GM13976 (cell line): ENCODE measurements at regions not wholly inside any gene's neighbourhood (a gene's known extent, or its start where the extent isn't known, plus 50 kb on each side); places are given as distances from the start of the nearest gene placed in this dataset.

Source experiments
- DNase-seq: peaks from one replicate; pipeline ENCODE4 v3.0.0; 2012; ENCODE audit warnings: low spot score
- in situ Hi-C: fragments of 300-500 bp; cut with MboI; formaldehyde crosslinking; loops from one replicate; pipeline ENCODE4 v1.12.0; 2022; ENCODE audit warnings: low sequenced_read_pairs, mixed read lengths, inconsistent platforms; ENCODE audit not compliant: unreplicated experiment
- TF ChIP-seq, protein P1 (sequence below): IDR thresholded peaks from 2 replicates; pipeline ENCODE4 v1.5.1; 2012; ENCODE audit warnings: borderline replicate concordance, mild to moderate bottlenecking; ENCODE audit not compliant: insufficient read depth; ENCODE audit errors: extremely low read depth, missing control alignments, control extremely low read depth

DNA sequence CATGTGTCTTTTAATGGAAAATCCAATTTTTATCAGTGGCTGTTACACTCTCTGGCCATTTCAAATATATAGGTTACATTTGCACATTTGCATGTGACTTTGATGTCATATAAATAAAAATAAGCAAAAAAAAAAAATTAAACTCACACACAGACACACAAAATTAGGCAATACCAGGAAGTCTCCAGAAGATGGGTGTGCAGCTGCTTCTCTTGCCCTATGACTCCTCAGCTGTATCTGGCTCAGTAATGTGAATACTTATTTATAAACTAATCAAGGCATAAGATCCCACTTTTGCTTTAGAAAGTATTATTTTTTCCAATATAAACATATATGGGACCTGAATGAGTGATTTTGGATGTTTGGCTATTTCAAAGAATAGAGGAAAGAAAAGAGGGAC, 461.1 kb downstream of the LRIG3 start:
- in situ Hi-C loops, result no loop called here
- DNase-seq, result no peak
- TF ChIP-seq, protein P1, sequence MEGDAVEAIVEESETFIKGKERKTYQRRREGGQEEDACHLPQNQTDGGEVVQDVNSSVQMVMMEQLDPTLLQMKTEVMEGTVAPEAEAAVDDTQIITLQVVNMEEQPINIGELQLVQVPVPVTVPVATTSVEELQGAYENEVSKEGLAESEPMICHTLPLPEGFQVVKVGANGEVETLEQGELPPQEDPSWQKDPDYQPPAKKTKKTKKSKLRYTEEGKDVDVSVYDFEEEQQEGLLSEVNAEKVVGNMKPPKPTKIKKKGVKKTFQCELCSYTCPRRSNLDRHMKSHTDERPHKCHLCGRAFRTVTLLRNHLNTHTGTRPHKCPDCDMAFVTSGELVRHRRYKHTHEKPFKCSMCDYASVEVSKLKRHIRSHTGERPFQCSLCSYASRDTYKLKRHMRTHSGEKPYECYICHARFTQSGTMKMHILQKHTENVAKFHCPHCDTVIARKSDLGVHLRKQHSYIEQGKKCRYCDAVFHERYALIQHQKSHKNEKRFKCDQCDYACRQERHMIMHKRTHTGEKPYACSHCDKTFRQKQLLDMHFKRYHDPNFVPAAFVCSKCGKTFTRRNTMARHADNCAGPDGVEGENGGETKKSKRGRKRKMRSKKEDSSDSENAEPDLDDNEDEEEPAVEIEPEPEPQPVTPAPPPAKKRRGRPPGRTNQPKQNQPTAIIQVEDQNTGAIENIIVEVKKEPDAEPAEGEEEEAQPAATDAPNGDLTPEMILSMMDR, result no peak

DNA sequence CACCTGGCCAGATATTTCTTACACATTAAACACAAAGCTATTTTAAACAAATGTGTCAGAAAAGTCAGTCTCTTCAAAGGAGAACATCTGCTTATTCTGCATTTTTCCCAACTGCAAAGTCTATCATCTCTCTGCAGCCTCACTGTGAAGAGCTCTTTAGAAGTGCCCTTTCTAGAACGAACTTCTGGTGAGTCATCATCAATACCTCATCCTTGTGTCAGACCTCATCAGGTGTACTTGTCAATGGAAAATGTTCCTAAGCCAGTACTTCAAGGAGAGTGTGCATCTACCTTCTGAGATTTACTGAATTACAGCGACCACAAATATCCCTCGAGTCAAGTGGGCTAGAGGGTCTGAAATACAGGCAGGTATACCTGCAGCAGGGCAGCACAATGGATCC, 457.3 kb downstream of the LRIG3 start:
- DNase-seq, result no peak
- TF ChIP-seq, protein P1, result no peak
- in situ Hi-C loops, result no loop called here

DNA sequence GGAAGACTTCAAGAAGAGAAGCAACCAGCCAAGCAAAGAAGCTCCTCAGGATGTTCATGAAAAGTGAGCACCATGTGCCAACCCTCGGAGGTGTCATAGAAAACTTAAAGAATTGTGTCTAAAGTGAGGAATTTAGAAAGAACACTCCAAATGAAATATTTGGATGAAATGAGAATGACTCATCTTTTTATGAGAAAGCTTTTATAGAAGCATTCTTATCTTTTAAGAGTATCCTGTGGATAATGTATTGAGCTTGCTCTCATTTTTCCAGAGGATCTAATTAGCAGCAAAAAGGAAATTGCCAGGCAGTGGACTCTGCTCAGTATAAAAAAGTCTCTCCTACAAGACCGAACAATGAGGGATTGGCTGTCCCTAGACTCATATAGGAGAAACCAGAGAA, 454.9 kb downstream of the LRIG3 start:
- in situ Hi-C loops, result no loop called here
- TF ChIP-seq, protein P1, result no peak
- no peak for DNase-seq

DNA sequence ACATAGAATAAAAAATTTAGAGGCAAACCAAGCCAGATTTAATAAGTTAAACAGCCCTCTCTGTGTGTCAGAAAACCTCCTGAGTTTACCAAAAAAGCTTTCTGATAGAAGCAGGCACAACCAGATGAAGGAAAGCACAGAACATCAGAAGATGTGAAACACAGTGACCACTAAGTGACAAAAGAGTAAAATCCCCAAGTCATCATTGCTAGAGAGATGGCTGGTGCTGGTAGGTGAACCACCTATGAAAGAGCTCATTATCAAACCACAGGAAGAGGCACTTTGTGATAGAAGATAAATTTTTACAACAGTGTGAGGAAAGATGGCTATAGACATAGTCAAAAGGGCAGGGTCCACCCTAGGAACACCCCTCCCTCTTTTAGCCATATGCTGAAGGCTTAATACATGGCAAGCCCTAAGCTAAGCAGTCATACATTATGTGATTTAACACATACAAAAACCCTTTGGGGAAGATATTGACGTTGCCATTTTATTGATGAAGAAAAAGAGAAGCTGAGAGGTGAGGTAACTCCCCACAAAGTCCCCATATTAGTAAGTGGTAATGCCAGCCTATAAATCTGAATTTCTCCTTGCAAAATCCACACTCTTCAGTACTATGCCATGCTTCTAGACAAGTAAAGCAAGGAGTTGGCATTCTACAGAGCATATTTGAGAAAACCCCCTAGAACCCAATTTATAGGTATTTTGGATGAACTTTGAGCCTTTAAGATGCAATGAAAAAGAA, 449.9 kb downstream of the LRIG3 start:
- no peak for DNase-seq
- TF ChIP-seq, protein P1, result no peak
- in situ Hi-C loops, result no loop called here

DNA sequence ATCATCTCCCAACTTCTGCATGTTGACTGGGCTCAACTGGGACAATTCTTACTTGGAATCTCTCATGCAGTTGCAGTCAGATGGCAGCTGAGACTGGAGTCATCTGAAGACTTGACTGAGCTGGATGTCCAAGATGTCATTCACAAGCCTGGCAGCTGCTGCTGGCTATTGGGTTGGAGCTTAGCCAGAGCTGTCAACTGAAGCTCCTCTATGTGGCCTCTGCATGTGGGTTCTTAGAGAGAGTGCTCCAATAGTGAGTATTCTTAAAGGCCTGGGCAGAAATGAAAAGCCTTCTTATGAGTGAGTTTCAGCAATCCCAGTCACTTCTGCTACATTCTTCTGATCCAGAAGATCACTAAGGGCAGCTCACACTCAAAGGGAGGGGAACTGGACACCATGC, 440.9 kb downstream of the LRIG3 start:
- in situ Hi-C loops, result no loop called here
- DNase-seq, result no peak
- TF ChIP-seq, protein P1, result no peak

DNA sequence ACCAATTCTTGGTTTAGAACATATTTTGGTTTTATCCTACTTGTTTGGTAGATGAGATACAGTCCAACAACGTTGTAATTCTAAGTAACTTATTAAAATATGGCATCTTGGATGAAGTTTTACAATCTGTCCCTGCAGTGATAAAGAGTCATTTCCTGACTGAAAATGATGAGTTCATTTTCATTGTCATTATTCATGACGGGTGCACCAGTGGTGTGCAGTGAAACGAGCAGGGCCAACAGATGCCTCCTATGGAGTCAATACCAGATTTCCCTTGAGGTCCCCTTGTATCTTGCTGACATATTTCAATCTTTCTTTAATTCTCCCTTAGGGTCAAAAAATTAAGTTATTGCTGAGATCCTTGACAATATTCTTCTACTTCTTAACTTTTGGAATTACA, 438.5 kb downstream of the LRIG3 start:
- TF ChIP-seq, protein P1, result no peak
- no peak for DNase-seq
- in situ Hi-C loops, result no loop called here

DNA sequence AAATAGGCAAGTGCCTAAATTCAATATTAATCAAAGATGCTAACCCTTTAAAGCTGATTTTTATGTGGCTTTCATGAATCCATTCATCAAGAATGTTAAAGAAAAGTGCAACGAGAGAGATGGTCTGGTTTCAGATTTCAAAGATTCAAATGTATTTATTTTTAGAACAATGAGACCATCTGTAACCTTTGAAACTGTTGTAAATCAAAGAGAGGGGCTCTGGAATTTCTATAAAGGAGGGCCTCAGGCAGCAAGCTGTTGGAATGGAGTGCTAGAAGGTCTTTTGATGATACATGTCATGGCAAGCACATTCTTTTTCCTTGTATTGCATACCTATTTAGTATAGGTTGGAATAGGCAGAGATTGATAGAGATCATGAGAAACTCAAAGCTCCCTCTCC, 433.0 kb downstream of the LRIG3 start:
- TF ChIP-seq, protein P1, result no peak
- DNase-seq, result no peak
- in situ Hi-C loops, result no loop called here
